Omental fat pad (tissue), 3 donors: ENCODE measurements at regions not wholly inside any gene's neighbourhood (a gene's known extent, or its start where the extent isn't known, plus 50 kb on each side); places are given as distances from the start of the nearest gene placed in this dataset.

Source experiments
- ATAC-seq: fragments of 150-250 bp; one replicate; pipeline ENCODE4 v1.9.1; 2016; ENCODE audit warnings: mild to moderate bottlenecking, moderate library complexity; ENCODE audit not compliant: low FRiP score
- DNase-seq: peaks from one replicate; pipeline ENCODE4 v3.0.0-alpha.2; 2019; ENCODE audit warnings: low spot score
- TF ChIP-seq, protein P1 (sequence below), 3 donors: fragments of 450-650 bp; IDR thresholded peaks; one replicate each; pipeline ENCODE4 v1.5.1; 2016 to 2017; ENCODE audit warnings: antibody characterized with exemption in 3 of 3, mild to moderate bottlenecking in 3 of 3, moderate library complexity in 2 of 3

- TF ChIP-seq, protein P1, sequence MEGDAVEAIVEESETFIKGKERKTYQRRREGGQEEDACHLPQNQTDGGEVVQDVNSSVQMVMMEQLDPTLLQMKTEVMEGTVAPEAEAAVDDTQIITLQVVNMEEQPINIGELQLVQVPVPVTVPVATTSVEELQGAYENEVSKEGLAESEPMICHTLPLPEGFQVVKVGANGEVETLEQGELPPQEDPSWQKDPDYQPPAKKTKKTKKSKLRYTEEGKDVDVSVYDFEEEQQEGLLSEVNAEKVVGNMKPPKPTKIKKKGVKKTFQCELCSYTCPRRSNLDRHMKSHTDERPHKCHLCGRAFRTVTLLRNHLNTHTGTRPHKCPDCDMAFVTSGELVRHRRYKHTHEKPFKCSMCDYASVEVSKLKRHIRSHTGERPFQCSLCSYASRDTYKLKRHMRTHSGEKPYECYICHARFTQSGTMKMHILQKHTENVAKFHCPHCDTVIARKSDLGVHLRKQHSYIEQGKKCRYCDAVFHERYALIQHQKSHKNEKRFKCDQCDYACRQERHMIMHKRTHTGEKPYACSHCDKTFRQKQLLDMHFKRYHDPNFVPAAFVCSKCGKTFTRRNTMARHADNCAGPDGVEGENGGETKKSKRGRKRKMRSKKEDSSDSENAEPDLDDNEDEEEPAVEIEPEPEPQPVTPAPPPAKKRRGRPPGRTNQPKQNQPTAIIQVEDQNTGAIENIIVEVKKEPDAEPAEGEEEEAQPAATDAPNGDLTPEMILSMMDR (IDR thresholded peaks at IDR 0.05) = no peak
- DNase-seq = no peak
- ATAC-seq = no peak
Measured at GRCh38 chr5:23648656-23649055, 141.2 kb downstream of the PRDM9 start.

- ATAC-seq (no peak), DNase-seq (no peak)
- TF ChIP-seq, protein P1 (IDR thresholded peaks at IDR 0.05) = no peak
Measured at GRCh38 chr5:23649594-23649993, 142.2 kb downstream of the PRDM9 start.

- ATAC-seq = no peak
- DNase-seq = no peak
- TF ChIP-seq, protein P1 (IDR thresholded peaks at IDR 0.05) = no peak
Measured at GRCh38 chr5:23655674-23656073, 148.3 kb downstream of the PRDM9 start.

- TF ChIP-seq, protein P1 (IDR thresholded peaks at IDR 0.05) = no peak
- no peak for DNase-seq
- no peak for ATAC-seq
Measured at GRCh38 chr5:23675456-23675855, 168.0 kb downstream of the PRDM9 start.

- ATAC-seq (no peak), DNase-seq (no peak)
- TF ChIP-seq, protein P1 (IDR thresholded peaks at IDR 0.05) = no peak
Measured at GRCh38 chr5:23677996-23678395, 170.6 kb downstream of the PRDM9 start.

DNA sequence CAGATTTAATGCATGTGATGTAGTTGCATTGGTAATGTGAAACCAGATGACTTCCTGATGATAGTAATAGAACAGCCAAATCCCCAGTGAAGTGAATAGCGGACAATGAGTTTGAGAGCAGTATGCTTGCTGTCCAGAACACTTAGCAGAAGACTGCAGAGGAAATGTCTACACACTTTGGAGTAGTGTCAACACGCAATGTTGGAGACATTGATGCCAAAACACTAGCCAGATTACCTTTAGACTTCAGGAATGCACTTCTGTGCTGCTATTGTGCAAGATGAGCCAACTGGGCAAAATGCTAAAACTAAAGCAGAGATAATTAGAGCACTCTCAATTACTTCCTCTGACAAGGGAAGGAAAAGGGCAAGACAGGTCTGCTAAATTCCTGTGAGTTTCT, 176.7 kb downstream of the PRDM9 start:
- TF ChIP-seq, protein P1 (IDR thresholded peaks at IDR 0.05) = no peak
- ATAC-seq (peak; percentile 75), DNase-seq (no peak)

DNA sequence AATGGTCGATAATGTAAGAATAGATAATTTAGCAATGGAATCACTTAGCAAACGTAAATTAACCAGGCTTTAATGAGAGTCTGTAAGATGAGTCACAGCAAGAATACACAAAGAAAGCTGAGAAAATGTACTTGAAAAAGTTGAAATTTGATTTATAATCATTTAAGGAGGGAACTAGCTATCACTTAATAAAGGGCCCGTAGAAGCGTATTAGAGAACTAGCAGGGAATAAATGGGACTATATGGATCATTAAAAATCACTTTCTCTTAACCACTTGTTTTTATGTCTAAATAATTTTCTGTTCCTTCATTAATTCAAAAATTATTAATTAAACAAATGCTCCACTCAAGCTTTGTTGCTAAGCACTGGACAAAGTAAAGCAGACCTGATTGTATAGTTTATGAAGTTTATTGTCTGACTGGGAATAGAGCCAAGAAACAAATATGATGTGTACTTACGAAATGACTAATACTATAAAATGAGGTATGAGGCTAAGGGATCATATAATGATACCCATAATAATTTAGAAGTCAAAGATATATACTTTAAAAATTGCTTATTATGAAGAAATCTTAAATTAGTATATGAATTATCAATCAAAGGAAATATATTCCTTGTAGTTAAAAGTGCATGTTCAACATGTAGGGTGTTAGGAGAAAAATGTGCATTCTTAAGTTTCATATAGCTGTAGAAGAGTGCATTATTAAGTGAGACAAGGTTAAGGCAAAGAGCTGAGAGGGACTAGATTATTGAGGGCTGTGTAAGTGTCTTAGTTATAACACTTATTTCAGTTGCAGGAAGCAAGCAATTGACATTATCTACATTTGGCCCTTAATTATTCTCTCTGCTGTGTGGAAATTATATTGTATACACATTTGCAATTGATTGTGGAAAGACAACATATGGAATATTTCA, 196.8 kb downstream of the PRDM9 start:
- ATAC-seq = no peak
- DNase-seq = no peak
- TF ChIP-seq, protein P1 (IDR thresholded peaks at IDR 0.05) = no peak
